A673 (cell line): ENCODE measurements at regions not wholly inside any gene's neighbourhood (a gene's known extent, or its start where the extent isn't known, plus 50 kb on each side); places are given as distances from the start of the nearest gene placed in this dataset.

Source experiments
- BruUV-seq: library from RNA; stranded (reverse); fragments of 400-500 nt; replicated peaks from 2 replicates; lab custom pipeline; 2021; lab: Mats Ljungman, UMichigan
- CTCF ChIA-PET: fragments of 300-600 bp; sonication (Branson Sonifier 250); formaldehyde crosslinking; loops from one replicate; lab custom pipeline; 2022; ENCODE audit warnings: antibody characterized with exemption; lab: Charles Lee
- POLR2A ChIA-PET: fragments of 300-600 bp; sonication (Branson Sonifier 250); formaldehyde crosslinking; loops from one replicate; lab custom pipeline; 2022; ENCODE audit warnings: antibody characterized with exemption; ENCODE audit not compliant: low non-redundant PET; lab: Charles Lee
- DNase-seq: peaks from one replicate; pipeline ENCODE4 v3.0.0-alpha.2; 2015; ENCODE audit warnings: low spot score
- H3K27ac ChIP-seq: fragments of 200-600 bp; sonication (generic); 2 replicates; pipeline ENCODE4 v1.5.1; 2016; ENCODE audit warnings: mixed run types, low read depth, mild to moderate bottlenecking, mixed read lengths, antibody characterized with exemption, low read length; ENCODE audit not compliant: poor library complexity, severe bottlenecking
- H3K27me3 ChIP-seq: fragments of 200-600 bp; sonication (generic); replicated peaks from 2 replicates; pipeline ENCODE4 v1.6.1; 2017; ENCODE audit warnings: mixed run types, low read depth, mild to moderate bottlenecking, mixed read lengths, antibody characterized with exemption, low read length; ENCODE audit not compliant: insufficient read depth, poor library complexity
- H3K36me3 ChIP-seq: fragments of 200-600 bp; sonication (generic); 2 replicates; pipeline ENCODE4 v1.6.1; 2016; ENCODE audit warnings: mixed run types, mild to moderate bottlenecking, mixed read lengths, antibody characterized with exemption, low read length; ENCODE audit not compliant: insufficient read depth, poor library complexity, severe bottlenecking
- H3K4me1 ChIP-seq: fragments of 200-600 bp; sonication (generic); 2 replicates; pipeline ENCODE4 v1.6.1; 2017; ENCODE audit warnings: mixed run types, mild to moderate bottlenecking, mixed read lengths, antibody characterized with exemption, low read length; ENCODE audit not compliant: insufficient read depth, poor library complexity, severe bottlenecking
- H3K4me3 ChIP-seq: fragments of 200-600 bp; sonication (generic); 2 replicates; pipeline ENCODE4 v1.5.1; 2016; ENCODE audit warnings: low read depth, mixed run types, mild to moderate bottlenecking, mixed read lengths, low read length; ENCODE audit not compliant: poor library complexity, severe bottlenecking
- H3K9me3 ChIP-seq: fragments of 200-600 bp; sonication (generic); 2 replicates; pipeline ENCODE4 v1.6.1; 2016; ENCODE audit warnings: mixed run types, low read depth, mild to moderate bottlenecking, mixed read lengths, antibody characterized with exemption, low read length; ENCODE audit not compliant: poor library complexity, severe bottlenecking
- CTCF ChIP-seq: fragments of 300-800, 200-600 bp; sonication (generic); conservative IDR thresholded peaks from 2 replicates; pipeline ENCODE4 v1.5.1; 2017; ENCODE audit warnings: low read depth, mild to moderate bottlenecking, antibody characterized with exemption, low read length, moderate library complexity, mixed read lengths
- EZH2 ChIP-seq: fragments of 200-600 bp; sonication (generic); IDR thresholded peaks from 2 replicates; pipeline ENCODE4 v1.6.1; 2017; ENCODE audit warnings: borderline replicate concordance, low read depth, mild to moderate bottlenecking, mixed read lengths, antibody characterized with exemption, low read length; ENCODE audit not compliant: poor library complexity, severe bottlenecking
- intact Hi-C: fragments of 100-400 bp; cut with micrococcal nuclease; formaldehyde crosslinking; loops from one replicate; pipeline ENCODE4 v1.10.0; 2022; ENCODE audit not compliant: unreplicated experiment

DNA sequence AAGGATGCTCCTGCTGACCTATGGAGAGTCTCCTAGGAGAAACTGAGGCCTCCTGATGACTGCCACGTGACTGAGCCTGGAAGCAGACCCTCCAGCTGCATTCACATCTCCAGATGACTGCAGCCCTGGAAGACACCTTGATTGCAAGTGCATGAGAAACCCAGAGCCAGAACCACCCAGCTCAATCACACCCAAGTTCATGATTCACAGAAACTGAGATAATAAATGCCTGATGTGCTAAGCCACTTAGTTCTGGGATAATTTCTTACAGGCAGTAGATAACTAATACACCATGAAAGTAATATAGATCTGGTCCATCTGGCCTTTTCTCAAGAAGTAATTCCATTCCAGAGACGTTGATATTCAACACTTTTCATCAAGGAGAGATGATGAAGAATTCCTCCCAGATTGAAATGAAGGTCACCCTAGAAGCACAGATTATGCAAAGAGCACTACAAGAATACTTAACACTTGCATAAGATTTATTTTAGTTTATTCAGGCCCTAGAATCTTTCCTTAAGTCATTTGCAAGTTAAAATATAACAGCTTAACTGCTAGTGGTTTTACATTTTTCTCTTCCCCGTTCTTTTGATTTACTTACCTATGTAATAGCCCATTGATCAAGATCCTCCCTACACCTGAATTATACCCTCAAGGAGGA is 208.2 kb upstream of the INHBA start:
- Histone ChIP-seq H3K36me3 (no peaks in the 10 kb centered on the region), H3K27ac (no peak overlapping the region), H3K4me1 (peaks cover 9% of the 10 kb centered on the region), H3K27me3 (no peaks in the 10 kb centered on the region), H3K9me3 (no peaks in the 10 kb centered on the region), H3K4me3 (no peak overlapping the region)
- intact Hi-C loops, result no loop called here
- TF ChIP-seq CTCF (no peak), EZH2 (no peak)
- BruUV-seq, result no TSS peak
- DNase-seq, result no peak
- POLR2A ChIA-PET, result interaction anchor here (0.6 kb wide), 1 partner anchor 54 kb away, joined by 3 read pairs; no protein-coding TSS in a partner anchor
- CTCF ChIA-PET, result no interaction called here

DNA sequence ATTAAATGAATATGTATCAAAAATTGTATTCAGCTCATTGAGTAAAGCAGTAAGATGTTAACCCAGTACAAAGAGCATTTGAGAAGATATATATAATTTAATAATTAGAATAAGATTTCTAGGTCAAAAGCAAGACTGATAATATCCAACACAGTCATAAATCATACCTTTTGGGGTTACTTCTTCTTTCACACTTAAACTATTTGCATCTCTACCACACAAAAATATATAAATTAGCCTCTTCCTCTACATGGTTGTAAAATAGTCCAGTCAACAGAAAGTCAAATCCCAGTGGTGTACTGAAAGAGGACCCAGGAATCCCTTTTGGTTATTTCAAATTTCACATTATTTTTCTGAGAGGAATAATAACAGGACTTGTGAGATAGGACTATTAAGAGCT is 204.6 kb upstream of the INHBA start:
- Histone ChIP-seq H3K4me3 (no peak overlapping the region), H3K36me3 (no peaks in the 10 kb centered on the region), H3K27me3 (no peaks in the 10 kb centered on the region), H3K27ac (no peak overlapping the region), H3K4me1 (peaks cover 9% of the 10 kb centered on the region), H3K9me3 (peaks cover 18% of the 10 kb centered on the region)
- POLR2A ChIA-PET, result no interaction called here
- TF ChIP-seq EZH2, result no peak
- TF ChIP-seq CTCF, result no peak
- no peak for DNase-seq
- no TSS peak for BruUV-seq
- CTCF ChIA-PET, result no interaction called here
- intact Hi-C loops, result no loop called here

- no peak overlapping the region for H3K4me3 ChIP-seq
- H3K27me3 ChIP-seq, result no peaks in the 10 kb centered on the region
- CTCF ChIA-PET, result no interaction called here
- H3K27ac ChIP-seq, result no peak overlapping the region
- no peaks in the 10 kb centered on the region for H3K36me3 ChIP-seq
- no peak for TF ChIP-seq CTCF
- TF ChIP-seq EZH2, result no peak
- intact Hi-C loops, result no loop called here
- no TSS peak for BruUV-seq
- POLR2A ChIA-PET, result no interaction called here
- H3K4me1 ChIP-seq, result no peaks in the 10 kb centered on the region
- H3K9me3 ChIP-seq, result peaks cover 18% of the 10 kb centered on the region
- DNase-seq, result no peak
Observed at GRCh38 chr7:41900532-41900931, 197.6 kb upstream of the INHBA start.
